ENCODE measurements at regions not wholly inside any gene's neighbourhood (a gene's known extent, or its start where the extent isn't known, plus 50 kb on each side); places are given as distances from the start of the nearest gene placed in this dataset.

GRCh38 chr2:78125042-78125441, 602.9 kb upstream of the LRRTM4 start:
- TF ChIP-seq POLR2A (IDR thresholded peaks at IDR 0.05) (no peak), CTCF (IDR thresholded peaks at IDR 0.05) (no peak)

All from sigmoid colon (tissue), 3 donors.